HT-29 (cell line): ENCODE measurements at regions not wholly inside any gene's neighbourhood (a gene's known extent, or its start where the extent isn't known, plus 50 kb on each side); places are given as distances from the start of the nearest gene placed in this dataset.
"Not testable (repeated sequence)": the region's sequence is repeated elsewhere in the genome, so short reads cannot be mapped to it uniquely, and the experiment has no call there.

ENCODE experiments used
- DNase-seq: peaks from one replicate; pipeline ENCODE4 v3.0.0-alpha.2; 2015; ENCODE audit warnings: low spot score

DNA sequence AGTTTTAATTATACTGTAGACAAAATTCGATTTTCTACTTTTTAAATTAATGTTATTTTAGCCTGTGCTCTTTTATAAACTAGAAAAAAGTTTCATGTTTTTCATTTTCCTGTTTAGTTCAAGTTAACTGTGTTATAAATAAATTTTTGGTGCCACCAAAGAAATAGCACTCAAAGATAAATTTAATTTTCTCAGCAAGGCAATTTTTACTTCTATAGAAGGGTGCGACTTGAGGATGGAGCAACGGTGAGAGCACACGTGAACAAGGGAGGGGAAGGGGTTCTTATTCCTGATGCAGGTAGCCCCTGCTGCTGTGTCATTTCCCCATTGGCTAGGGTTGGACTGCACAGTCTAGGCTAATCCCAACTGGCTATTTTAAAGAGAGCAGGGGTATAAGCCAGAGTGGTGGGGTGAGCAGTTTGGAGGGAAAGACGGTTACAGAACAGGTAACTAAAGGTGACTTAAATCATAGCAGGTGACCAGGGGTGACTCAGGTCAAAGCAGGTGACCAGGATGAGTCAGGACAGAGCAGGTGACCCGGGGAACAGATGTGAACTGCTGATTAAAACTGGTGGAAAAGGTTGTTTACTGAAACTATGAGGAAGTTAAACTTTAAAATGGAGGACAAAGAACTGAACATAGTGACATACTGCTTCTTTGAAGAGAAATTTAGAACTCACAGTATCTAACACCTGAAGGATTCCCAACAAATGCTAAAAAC lies 104.6 kb upstream of the GPBP1 start:
- no peak for DNase-seq

DNA sequence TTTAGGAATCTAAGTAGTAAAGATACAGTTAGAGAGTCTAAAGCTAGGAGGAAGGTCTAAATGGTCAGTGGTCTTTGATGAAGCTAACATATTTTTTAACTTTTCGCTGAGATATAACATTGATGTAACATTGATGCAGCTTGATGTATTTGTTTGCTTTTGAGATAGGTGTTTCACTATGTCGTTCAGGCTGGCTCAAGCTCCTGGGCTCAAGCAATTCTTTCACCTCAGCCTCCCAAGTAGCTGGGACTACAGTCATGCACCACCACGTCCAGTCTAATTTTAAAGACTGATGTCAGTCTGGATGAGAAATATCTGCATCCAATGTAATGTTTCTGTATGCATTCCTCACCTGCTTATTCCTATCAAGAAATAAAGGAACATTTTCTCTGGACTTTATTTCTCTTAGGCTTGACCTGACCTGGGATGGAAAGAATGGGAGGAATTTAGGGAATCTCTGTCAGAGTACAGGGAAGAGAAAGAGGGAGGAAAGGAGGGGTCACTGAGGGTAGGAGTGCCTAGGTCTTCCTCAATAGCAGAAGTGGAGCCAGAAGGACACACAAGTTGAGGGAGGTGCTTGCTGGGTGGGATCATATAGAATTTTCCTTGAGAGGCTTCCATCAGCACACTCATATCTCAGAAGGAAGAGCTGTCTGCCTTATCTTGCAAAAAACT lies 101.5 kb upstream of the GPBP1 start:
- no peak for DNase-seq

DNA sequence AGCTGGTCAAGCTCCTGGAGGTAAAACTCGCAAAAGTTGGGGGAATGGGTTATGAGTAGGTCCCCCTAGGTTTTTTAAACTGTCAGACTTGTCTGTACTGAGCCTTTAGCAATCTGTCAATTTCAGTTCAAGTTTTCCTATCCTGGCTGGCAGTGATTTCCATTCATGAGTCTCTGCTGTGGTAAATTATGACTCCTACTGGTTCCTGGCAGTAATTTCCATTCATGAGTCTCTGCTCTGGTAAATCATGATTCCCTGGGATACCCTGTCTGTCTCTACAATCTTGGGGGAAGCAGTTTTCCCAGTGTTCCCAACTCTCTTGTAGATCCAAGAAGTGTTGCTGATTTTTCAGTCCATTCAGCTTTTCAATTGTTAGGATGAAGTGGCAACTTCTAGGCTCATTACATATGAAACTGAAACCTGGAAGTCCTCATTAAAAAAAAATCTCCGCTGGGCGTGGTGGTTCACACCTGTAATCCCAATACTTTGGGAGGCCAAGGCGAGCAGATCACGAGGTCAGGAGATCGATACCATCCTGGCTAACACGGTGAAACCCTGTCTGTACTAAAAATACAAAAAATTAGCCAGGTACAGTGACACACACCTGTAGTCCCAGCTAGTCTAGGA lies 91.3 kb upstream of the GPBP1 start:
- peak; percentile 66 for DNase-seq

DNA sequence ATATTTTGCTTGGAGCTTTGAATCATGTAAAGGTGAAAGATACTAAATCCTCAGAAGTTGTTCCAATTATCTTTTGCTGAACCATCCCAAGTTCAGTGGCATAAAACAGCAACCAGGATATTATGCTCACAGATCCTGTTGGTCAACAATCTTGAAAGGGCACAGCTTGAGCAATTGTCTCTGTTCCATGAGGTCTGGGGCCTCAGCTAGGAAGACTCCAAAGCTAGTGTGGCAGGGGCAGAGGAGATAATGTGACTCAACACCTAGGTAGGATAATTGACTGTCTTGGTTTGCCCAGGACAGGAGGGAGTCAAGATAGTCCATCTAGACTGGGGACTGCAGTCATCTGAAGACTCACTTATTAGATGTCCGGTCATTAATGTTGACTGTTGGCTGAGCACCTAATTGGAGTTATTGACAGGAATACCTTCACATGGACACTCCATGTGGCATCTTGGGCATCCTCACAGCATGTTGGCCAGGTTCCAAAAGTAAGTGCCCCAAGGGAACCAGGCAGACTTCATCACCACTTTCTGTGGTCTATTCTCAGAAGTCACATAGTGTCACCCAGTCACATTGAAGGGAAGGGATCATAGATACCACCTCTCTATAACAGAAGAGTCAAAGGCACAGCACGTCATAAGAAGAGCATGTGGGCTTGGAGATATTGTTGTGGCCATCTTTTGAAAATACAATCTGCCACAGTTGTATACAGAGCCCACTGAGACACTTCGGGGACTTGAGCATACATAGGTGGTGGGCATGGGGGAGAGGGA lies 88.4 kb upstream of the GPBP1 start:
- DNase-seq: no peak

DNA sequence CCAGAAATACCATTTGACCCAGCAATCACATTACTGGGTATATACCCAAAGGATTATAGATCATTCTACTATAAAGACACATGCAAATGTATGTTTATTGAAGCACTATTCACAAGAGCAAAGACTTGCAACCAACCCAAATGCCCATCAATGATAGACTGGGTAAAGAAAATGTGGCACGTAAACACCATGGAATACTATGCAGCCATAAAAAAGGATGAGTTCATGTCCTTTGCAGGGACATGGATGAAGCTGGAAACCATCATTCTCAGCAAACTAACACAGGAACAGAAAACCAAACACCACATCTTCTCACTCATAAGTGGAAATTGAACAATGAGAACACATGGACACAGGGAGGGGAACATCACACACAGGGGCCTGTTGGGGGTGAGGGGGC lies 85.9 kb upstream of the GPBP1 start:
- not testable (repeated sequence) for DNase-seq

DNA sequence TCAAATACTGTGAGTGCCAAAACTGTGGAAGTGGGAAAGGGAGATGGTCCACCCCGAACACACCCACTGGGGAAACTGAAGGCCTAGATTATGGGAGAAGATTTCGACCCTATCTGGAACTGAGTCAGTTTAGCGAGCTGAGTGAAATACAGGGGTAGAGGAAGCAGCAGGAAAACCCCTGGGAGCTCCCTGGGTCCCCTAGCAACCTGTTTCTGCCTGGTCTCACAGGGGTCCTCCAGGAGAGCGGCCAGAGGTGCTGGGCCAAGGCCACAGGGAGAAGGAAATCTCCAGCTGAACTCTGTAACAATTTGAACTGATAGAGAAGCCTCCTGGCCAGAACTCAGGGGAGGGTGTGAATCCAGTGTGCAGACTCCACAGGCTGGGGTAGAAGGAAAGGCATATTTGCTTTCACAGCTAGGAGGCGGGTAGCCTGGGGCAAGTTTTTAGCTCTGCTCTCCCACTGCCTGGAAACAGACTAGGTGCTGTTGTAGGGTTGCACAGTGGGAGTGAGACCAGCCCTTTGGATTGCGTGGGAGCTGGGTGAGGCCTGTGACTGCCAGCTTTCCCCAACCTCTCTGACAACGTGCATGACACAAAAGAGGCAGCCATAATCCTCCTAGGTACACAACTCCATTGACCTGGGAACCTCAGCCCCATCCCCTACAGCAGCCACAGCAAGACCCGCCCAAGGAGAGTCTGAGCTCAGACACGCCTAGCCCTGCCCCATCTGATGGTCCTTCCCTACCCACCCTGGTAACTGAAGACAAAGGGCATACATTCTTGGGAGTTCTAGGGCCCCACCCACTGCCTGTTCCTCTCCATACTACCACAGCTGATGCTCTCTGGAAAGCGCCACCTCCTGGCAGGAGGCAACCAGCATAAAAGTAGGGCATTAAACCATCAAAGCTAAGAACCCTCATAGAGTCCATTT lies 78.8 kb upstream of the GPBP1 start:
- peak; percentile 87 for DNase-seq

DNA sequence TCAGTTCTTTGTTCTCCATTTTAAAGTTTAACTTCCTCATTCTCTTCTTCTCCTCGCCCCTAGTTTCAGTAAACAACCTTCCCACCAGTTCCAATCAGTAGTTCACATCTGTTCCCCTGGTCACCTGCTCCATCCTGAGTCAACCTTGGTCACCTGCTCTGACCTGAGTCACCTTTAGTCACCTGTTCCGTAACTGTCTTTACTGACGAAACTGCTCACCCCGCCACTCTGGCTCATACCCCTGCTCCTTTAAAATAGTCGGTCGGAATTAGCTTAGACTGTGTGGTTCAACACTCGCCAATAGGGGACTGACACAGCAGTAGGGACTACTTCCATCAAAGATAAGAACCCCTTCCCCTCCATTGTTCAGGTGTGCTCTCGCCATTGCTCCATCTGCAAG lies 76.3 kb upstream of the GPBP1 start:
- no peak for DNase-seq

DNA sequence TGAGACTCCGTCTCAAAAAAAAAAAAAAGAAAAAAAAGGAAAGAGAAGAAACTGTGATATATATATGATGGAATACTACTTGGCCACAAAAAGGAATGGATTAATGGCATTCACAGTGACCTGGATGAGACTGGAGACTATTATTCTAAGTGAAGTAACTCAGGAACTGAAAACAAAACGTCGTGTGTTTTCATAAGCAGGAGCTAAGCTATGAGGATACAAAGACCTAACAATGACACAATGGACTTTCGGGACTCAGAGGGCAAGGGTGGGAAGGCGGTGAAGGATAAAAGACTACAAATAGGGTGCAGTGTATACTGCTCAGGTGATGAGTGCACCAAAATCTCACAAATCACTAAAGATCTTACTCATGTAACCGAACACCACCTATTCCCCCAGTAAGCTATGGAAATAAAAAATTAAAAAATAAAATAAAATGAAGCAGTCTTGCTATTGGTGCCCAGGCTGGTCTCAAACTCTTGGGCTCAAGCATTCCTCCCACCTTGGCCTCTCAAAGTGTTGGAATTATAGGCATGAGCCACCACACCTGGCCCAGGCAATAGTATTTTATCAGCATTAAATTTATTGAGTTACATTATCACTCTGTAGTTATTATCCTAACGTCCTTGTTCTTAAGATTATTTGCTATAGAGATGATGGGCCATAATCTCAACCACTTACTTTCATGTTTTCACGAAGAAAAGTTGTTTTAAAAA lies 71.5 kb upstream of the GPBP1 start:
- DNase-seq: no peak

DNA sequence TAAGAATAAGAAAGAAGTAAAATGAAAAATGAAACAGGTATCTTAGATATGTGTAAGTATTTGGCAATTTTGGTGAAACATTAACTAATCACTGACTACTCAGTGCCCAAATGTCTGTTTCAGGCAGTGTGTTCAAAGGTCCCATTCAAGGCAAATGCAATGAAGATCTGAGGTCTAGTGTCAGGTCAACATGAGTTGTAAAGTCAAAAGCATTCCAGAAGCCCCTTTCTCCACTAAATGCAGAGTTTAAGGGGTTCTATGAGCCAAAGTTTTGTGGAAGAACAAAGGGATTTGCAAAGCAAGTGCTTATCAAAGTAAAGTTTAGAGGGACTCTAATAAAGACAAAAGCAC lies 71.0 kb upstream of the GPBP1 start:
- peak; percentile 45 for DNase-seq

DNA sequence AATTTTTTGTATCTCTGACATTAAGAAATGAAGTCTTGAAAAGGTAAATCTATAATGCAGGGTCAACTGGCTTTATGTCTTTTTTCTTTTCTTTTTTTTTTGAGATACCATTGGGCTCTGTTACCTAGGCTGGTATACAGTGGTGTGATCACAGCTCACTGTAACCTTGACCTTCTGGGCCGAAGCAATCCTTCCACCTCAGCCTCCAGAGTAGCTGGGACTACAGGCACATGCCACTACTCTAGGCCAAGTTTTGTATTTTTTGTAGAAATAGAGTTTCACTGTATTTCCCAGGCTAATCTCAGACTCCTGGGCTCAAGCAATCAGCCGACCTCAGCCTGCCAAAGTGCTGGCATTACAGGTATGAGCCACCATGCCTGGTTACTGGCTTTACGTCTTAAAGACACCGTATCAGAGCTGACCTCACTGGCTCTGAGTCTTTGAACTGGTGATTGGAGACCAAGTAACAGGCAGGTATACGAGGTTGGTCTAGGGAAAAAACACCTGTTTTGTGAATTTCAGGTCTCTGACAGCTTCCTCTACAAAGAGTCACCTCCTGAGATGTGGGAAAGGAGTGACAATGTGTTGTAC lies 70.4 kb upstream of the GPBP1 start:
- DNase-seq: no peak

DNA sequence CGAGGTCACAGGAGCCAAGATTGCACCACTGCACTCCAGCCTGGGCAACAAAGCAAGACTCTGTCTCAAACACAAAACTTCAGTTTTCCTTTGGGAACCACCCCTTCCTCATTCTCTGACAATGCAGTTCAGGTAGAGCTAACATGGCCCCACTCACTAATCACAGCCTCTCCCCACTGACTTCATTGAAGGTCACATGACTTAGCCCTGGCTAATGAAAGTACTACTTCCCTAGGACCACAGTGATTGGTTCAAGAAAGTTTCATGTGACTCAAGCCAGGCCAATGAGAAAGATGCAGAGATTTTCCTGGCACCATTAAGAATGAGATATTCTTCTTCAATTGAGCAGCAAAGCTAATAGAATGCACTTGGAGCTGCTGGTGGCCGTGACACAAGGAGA lies 67.2 kb upstream of the GPBP1 start:
- DNase-seq: no peak

DNA sequence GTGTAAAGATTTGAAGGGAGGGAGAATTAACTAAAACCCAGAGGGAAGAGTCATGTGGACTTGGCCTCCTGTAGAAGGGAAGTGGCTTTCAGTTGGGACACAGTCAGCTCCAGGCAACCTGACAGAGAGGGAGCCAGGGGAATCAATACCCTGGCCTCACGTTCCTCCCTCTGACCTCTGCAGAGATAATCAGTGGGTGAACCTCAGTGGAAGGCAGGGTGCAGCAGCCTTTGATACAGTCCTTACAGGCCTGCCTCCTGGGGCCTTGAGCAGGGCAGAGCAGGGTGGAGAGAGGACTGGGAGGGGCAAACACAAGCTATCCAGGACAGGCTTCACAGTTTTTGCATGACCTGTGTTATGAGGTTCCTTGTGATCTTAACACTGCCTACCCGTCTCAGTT lies 61.9 kb upstream of the GPBP1 start:
- peak; percentile 44 for DNase-seq

DNA sequence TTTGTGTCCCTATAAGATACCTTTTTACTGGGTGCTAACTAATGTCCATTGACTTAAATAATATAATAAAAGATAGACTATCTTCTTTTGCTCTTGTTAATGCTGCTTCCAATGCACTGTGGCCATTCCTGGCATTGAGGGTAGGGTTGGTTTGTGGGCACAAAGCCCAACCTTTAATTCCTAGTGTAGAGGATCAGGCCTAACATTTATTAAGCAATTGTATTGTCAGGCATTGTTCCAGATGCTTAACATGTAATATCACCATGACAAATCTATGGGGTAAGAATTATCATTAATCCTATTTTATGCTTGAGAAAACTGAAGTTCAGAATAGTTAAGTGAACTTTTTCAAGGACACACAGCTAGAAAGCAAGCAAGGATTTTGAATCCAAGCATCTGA lies 60.4 kb upstream of the GPBP1 start:
- DNase-seq: no peak

DNA sequence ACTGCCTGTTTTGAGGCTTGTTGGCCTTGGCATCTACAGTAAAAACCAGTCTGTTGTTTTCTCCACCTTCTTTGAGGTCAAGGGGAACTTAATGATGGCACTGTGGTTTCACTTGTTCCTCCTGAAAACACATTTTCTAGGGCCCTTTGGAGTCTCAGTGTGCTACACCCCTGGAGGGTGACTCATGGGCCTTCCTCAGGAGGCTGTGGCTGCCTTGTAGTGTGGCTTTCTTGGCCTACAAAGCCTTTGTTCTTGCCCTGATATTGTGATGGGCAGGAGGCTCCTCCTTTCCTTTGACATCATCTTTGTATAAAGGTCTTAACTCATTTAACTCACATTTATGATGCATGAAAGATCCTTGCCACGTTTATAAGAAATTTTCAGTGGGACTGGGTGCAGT lies 56.3 kb upstream of the GPBP1 start:
- DNase-seq: peak; percentile 38

DNA sequence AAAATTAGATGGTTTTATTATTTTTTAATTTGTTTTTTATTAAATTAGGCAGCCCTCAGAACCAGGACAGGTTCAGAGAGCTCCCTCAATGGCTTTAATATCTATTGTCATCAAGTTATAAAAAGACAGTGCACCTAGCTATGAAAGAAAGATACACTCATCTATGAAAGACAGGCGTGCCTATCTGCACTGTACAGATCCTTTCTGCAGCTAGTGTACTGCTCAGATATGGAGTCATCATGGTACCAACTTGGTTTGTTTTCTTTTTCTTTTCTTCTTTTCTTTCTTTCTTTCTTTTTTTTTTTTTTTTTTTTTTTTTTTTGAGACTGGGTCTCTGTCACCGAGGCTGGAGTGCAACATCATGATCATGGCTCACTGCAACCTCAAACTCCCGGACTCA lies 54.8 kb upstream of the GPBP1 start:
- DNase-seq: no peak

DNA sequence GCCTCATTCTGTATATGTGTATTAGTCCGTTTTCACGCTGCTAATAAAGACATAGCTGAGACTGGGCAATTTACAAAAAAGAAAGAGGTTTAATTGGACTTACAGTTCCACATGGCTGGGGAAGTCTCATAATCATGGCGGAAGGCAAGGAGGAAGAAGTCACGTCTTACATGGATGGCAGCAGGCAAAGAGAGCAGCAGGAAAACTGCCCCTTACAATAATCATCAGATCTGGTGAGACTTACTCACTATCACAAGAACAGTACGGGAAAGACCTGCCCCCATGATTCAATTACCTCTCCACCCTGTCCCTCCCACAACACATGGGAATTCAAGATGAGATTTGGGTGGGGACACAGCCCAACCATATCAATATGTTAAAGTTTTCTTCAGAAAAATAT lies 49.8 kb upstream of the GPBP1 start:
- DNase-seq: no peak
